HG03432 (cell line): ENCODE measurements at regions not wholly inside any gene's neighbourhood (a gene's known extent, or its start where the extent isn't known, plus 50 kb on each side); places are given as distances from the start of the nearest gene placed in this dataset.
"Not testable (repeated sequence)": the region's sequence is repeated elsewhere in the genome, so short reads cannot be mapped to it uniquely, and the experiment has no call there.

ENCODE experiments used
- ATAC-seq: cut with Tn5 transposase; IDR thresholded peaks from one replicate; pipeline ENCODE4 v1.9.1; 2021; ENCODE audit warnings: mild to moderate bottlenecking, moderate library complexity; ENCODE audit not compliant: unreplicated experiment

GRCh38 chr3:144865948-144866347, 894.3 kb downstream of the DIPK2A start:
- ATAC-seq, result no peak

GRCh38 chr3:144866476-144866875, 894.9 kb downstream of the DIPK2A start:
- ATAC-seq, result no peak

- ATAC-seq, result no peak
Observed at GRCh38 chr3:144868506-144868905, 896.9 kb downstream of the DIPK2A start.

GRCh38 chr3:144873066-144873465, 901.4 kb downstream of the DIPK2A start:
- ATAC-seq, result no peak

- ATAC-seq, result no peak
Observed at GRCh38 chr3:144875211-144875610, 903.6 kb downstream of the DIPK2A start.

- ATAC-seq, result no peak
Observed at GRCh38 chr3:144877356-144877755, 905.7 kb downstream of the DIPK2A start.

GRCh38 chr3:144879701-144880100, 908.1 kb downstream of the DIPK2A start:
- ATAC-seq, result no peak

- no peak for ATAC-seq
Observed at GRCh38 chr3:144893980-144894379, 922.4 kb downstream of the DIPK2A start.

- ATAC-seq, result no peak
Observed at GRCh38 chr3:144894576-144894975, 923.0 kb downstream of the DIPK2A start.

GRCh38 chr3:144900366-144900765, 928.7 kb downstream of the DIPK2A start:
- no peak for ATAC-seq

GRCh38 chr3:144907581-144907980, 936.0 kb downstream of the DIPK2A start:
- not testable (repeated sequence) for ATAC-seq

GRCh38 chr3:144912968-144913367, 941.3 kb downstream of the DIPK2A start:
- ATAC-seq, result no peak

GRCh38 chr3:144915202-144915601, 943.6 kb downstream of the DIPK2A start:
- no peak for ATAC-seq

GRCh38 chr3:144921710-144922109, 950.1 kb downstream of the DIPK2A start:
- no peak for ATAC-seq

- no peak for ATAC-seq
Observed at GRCh38 chr3:144923046-144923775, 951.6 kb downstream of the DIPK2A start.

GRCh38 chr3:144930431-144930830, 958.8 kb downstream of the DIPK2A start:
- no peak for ATAC-seq

- no peak for ATAC-seq
Observed at GRCh38 chr3:144931590-144931989, 960.0 kb downstream of the DIPK2A start.

- ATAC-seq, result no peak
Observed at GRCh38 chr3:144942093-144942837, 970.6 kb downstream of the DIPK2A start.

GRCh38 chr3:144942838-144943197, 971.2 kb downstream of the DIPK2A start:
- no peak for ATAC-seq

GRCh38 chr3:144947895-144948294, 976.3 kb downstream of the DIPK2A start:
- ATAC-seq, result no peak

- ATAC-seq, result no peak
Observed at GRCh38 chr3:144948711-144949110, 977.1 kb downstream of the DIPK2A start.

- ATAC-seq, result no peak
Observed at GRCh38 chr3:144953959-144954358, 982.3 kb downstream of the DIPK2A start.
